Upper lobe of left lung (tissue), 4 donors: ENCODE measurements at regions not wholly inside any gene's neighbourhood (a gene's known extent, or its start where the extent isn't known, plus 50 kb on each side); places are given as distances from the start of the nearest gene placed in this dataset.

Experiments
- CTCF ChIP-seq, 6 experiments: fragments of 450-650 bp in 4 of 6; fragments of 200-600 bp in 2 of 6; sonication (generic) in 2 of 6; IDR thresholded peaks; one replicate each; pipeline ENCODE4 v1.5.1; 2016 to 2019; ENCODE audit warnings: antibody characterized with exemption in 6 of 6
- EP300 ChIP-seq, 4 donors: sonication (generic); formaldehyde crosslinking; IDR thresholded peaks; one replicate each; pipeline ENCODE4 v1.5.1; 2017; ENCODE audit warnings: antibody characterized with exemption in 4 of 4, control low read depth in 2 of 4
- POLR2A ChIP-seq, 4 donors: fragments of 450-650 bp; IDR thresholded peaks; one replicate each; pipeline ENCODE4 v1.5.1; 2016 to 2017; ENCODE audit warnings: antibody characterized with exemption in 4 of 4, mild to moderate bottlenecking in 2 of 4
- POLR2AphosphoS5 ChIP-seq, 2 donors: sonication (generic); formaldehyde crosslinking; IDR thresholded peaks; one replicate each; pipeline ENCODE4 v1.5.1; 2017; ENCODE audit warnings: antibody characterized with exemption in 2 of 2

- TF ChIP-seq CTCF (IDR thresholded peaks at IDR 0.05) (no peak), POLR2A (IDR thresholded peaks at IDR 0.05) (no peak), EP300 (IDR thresholded peaks at IDR 0.05) (no peak), POLR2AphosphoS5 (IDR thresholded peaks at IDR 0.05) (no peak)
Observed at GRCh38 chr9:24436761-24437160, 108.9 kb downstream of the IZUMO3 start.
